ENCODE measurements at regions not wholly inside any gene's neighbourhood (a gene's known extent, or its start where the extent isn't known, plus 50 kb on each side); places are given as distances from the start of the nearest gene placed in this dataset.
"Not testable (repeated sequence)": the region's sequence is repeated elsewhere in the genome, so short reads cannot be mapped to it uniquely, and the experiment has no call there.

GRCh38 chr2:195238826-195239225 lies 418.2 kb upstream of the SLC39A10 start:
- no peaks in the 10 kb centered on the region for H3K4me1 ChIP-seq
- intact Hi-C loops (cut with DNase I; ENCODE audit: low total_unique reads) = no loop called here
- no peak overlapping the region for H3K27ac ChIP-seq
- no peaks in the 10 kb centered on the region for H3K9me3 ChIP-seq
- no peak for DNase-seq (ENCODE audit: low spot score in 2 of 2)
- TF ChIP-seq CTCF (IDR thresholded peaks at IDR 0.05) (no peak), POLR2A (IDR thresholded peaks at IDR 0.05) (no peak), POLR2AphosphoS5 (IDR thresholded peaks at IDR 0.05) (no peak)
- H3K36me3 ChIP-seq = no peaks in the 10 kb centered on the region
- no peaks in the 10 kb centered on the region for H3K27me3 ChIP-seq
- no peak overlapping the region for H3K4me3 ChIP-seq

GRCh38 chr2:195238379-195238778 lies 418.6 kb upstream of the SLC39A10 start:
- intact Hi-C loops (cut with DNase I; ENCODE audit: low total_unique reads) = no loop called here
- no peaks in the 10 kb centered on the region for H3K36me3 ChIP-seq
- no peaks in the 10 kb centered on the region for H3K9me3 ChIP-seq
- H3K27ac ChIP-seq = no peak overlapping the region
- H3K27me3 ChIP-seq = no peaks in the 10 kb centered on the region
- no peak for DNase-seq (ENCODE audit: low spot score in 2 of 2)
- no peaks in the 10 kb centered on the region for H3K4me1 ChIP-seq
- no peak overlapping the region for H3K4me3 ChIP-seq
- TF ChIP-seq POLR2AphosphoS5 (IDR thresholded peaks at IDR 0.05) = no peak
- no peak for TF ChIP-seq CTCF (IDR thresholded peaks at IDR 0.05)
- no peak for TF ChIP-seq POLR2A (IDR thresholded peaks at IDR 0.05)

- H3K36me3 ChIP-seq; DNase-seq (ENCODE audit: low spot score in 2 of 2); H3K27ac ChIP-seq; H3K9me3 ChIP-seq; H3K27me3 ChIP-seq; H3K4me1 ChIP-seq; intact Hi-C loops (cut with DNase I; ENCODE audit: low total_unique reads); H3K4me3 ChIP-seq: not testable (repeated sequence)
Measured at GRCh38 chr2:195228547-195228946, 428.5 kb upstream of the SLC39A10 start.

- intact Hi-C loops (cut with DNase I; ENCODE audit: low total_unique reads) = no loop called here
- no peaks in the 10 kb centered on the region for H3K27me3 ChIP-seq
- H3K4me1 ChIP-seq = no peaks in the 10 kb centered on the region
- TF ChIP-seq CTCF (IDR thresholded peaks at IDR 0.05) (no peak), POLR2A (IDR thresholded peaks at IDR 0.05) (no peak), POLR2AphosphoS5 (IDR thresholded peaks at IDR 0.05) (no peak)
- H3K9me3 ChIP-seq = no peaks in the 10 kb centered on the region
- H3K36me3 ChIP-seq = no peaks in the 10 kb centered on the region
- H3K4me3 ChIP-seq = no peak overlapping the region
- no peak for DNase-seq (ENCODE audit: low spot score in 2 of 2)
- H3K27ac ChIP-seq = no peak overlapping the region
Measured at GRCh38 chr2:195214072-195214471, 443.0 kb upstream of the SLC39A10 start.

GRCh38 chr2:195212586-195212985 lies 444.4 kb upstream of the SLC39A10 start:
- no peaks in the 10 kb centered on the region for H3K9me3 ChIP-seq
- TF ChIP-seq POLR2AphosphoS5 (IDR thresholded peaks at IDR 0.05) (no peak), POLR2A (IDR thresholded peaks at IDR 0.05) (no peak), CTCF (IDR thresholded peaks at IDR 0.05) (no peak)
- H3K4me3 ChIP-seq = no peak overlapping the region
- no peaks in the 10 kb centered on the region for H3K36me3 ChIP-seq
- no peaks in the 10 kb centered on the region for H3K27me3 ChIP-seq
- intact Hi-C loops (cut with DNase I; ENCODE audit: low total_unique reads) = no loop called here
- no peak for DNase-seq (ENCODE audit: low spot score in 2 of 2)
- H3K27ac ChIP-seq = no peak overlapping the region
- no peaks in the 10 kb centered on the region for H3K4me1 ChIP-seq

GRCh38 chr2:195202163-195202845 lies 454.7 kb upstream of the SLC39A10 start:
- Histone ChIP-seq H3K4me1 (no peaks in the 10 kb centered on the region), H3K27ac (no peak overlapping the region), H3K9me3 (no peaks in the 10 kb centered on the region), H3K36me3 (no peaks in the 10 kb centered on the region), H3K4me3 (no peak overlapping the region), H3K27me3 (no peaks in the 10 kb centered on the region)
- intact Hi-C loops (cut with DNase I; ENCODE audit: low total_unique reads) = no loop called here
- TF ChIP-seq POLR2A (IDR thresholded peaks at IDR 0.05) (no peak), POLR2AphosphoS5 (IDR thresholded peaks at IDR 0.05) (no peak), CTCF (IDR thresholded peaks at IDR 0.05) (no peak)
- no peak for DNase-seq (ENCODE audit: low spot score in 2 of 2)

All from breast epithelium (tissue), 4 donors.